ENCODE measurements at regions not wholly inside any gene's neighbourhood (a gene's known extent, or its start where the extent isn't known, plus 50 kb on each side); places are given as distances from the start of the nearest gene placed in this dataset.

- DNase-seq: peak; percentile 13
Observed at GRCh38 chr2:34012715-34013302, 413.7 kb upstream of the FAM98A start.

GRCh38 chr2:34011684-34012083 lies 412.6 kb upstream of the FAM98A start:
- no peak for DNase-seq

DNA sequence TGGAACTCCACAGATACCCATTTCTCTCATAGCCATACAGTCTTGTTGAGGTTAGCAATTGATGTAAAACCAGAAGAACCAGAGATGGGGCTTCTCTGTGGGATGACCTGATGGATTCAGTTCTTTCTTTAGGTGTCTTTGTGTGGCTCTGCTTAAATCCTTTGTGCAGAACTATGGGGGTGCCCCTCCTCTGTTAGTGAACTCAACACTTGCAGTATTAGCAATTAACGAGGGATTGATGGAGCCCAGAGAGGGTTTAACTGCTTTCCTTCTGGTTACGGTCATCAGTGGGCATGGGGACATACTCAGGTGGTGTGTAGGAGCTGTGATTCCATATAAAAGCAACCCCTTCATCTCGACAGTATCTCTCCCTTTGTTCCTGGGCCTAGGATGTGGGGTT lies 406.8 kb upstream of the FAM98A start:
- no peak for DNase-seq

- no peak for DNase-seq
Observed at GRCh38 chr2:34004936-34005335, 405.8 kb upstream of the FAM98A start.

- DNase-seq: no peak
Observed at GRCh38 chr2:34003795-34004194, 404.7 kb upstream of the FAM98A start.

GRCh38 chr2:34001557-34001956 lies 402.5 kb upstream of the FAM98A start:
- no peak for DNase-seq

DNA sequence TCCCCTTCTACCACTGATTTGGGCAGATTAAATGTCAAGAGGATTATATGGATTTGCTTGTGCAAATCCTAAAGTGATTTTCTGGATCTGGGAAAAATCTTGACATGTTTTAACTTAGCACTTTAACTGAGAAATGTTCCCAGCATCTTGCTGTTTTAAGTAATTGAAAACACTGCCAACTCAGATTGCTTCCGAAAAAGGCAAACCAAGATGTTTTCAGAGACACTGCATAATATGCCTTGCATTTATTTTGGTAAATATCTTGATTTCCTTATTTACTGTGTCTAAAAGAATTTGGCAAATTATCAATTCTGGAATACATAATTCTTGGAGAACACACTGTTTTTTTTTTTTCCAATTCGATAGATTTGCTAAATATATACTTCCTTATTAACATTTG lies 385.0 kb upstream of the FAM98A start:
- no peak for DNase-seq

- DNase-seq: no peak
Observed at GRCh38 chr2:33978471-33978870, 379.4 kb upstream of the FAM98A start.

DNA sequence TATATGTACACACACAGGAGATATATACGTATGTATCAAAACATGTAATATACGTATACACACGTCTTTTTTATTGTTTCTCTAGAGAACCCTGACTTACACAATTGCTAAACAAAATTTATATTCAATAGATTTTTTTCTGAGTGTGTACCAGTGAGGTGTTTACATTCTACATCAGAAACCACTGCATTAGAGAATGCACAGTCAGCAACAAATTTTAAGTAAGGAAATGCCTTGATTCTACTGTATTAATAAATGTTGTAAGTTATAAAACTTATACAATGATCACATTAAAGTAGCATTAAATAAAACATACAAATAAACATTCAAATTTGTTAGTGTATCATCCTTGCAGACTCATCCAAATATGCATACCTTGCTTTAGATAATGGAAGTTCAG lies 376.4 kb upstream of the FAM98A start:
- DNase-seq: no peak

DNA sequence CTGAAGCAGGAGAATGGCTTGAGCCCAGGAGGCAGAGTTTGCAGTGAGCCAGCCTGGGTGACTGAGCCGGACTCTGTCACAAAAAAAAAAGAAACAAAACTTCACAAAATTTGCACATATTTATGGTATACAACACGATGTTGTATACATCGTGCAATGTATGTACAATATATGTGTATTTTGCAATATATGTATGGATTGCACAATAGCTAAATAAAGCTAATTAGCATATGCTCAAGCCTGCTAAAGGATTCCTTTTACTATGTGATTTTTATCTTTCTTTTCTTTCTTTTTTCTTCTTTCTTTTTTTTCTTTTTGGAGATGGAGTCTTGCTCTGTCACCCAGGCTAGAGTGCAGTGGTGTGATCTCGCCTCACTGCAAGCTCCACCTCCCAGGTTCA lies 368.0 kb upstream of the FAM98A start:
- no peak for DNase-seq

- no peak for DNase-seq
Observed at GRCh38 chr2:33958591-33958990, 359.5 kb upstream of the FAM98A start.

- no peak for DNase-seq
Observed at GRCh38 chr2:33949371-33949770, 350.3 kb upstream of the FAM98A start.

DNA sequence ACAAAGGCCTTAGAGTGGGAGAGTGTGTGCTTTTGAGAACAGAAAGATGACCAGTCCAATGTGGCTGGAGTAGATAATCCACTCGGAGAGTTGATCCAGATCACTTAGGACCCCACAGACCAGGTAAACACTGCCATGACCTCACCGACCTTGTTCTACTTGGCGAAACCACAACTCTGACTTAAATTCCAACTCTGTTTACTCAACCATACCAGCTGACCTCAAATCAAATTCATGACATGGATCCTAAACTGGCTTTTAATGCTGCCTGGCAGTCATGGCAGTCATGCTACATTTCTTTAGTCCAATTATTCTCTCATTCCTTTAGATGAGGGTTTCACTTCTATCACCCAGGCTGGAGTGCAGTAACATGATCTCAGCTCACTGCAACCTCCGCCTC lies 347.1 kb upstream of the FAM98A start:
- DNase-seq: no peak

GRCh38 chr2:33933203-33933602 lies 334.1 kb upstream of the FAM98A start:
- DNase-seq: no peak

DNA sequence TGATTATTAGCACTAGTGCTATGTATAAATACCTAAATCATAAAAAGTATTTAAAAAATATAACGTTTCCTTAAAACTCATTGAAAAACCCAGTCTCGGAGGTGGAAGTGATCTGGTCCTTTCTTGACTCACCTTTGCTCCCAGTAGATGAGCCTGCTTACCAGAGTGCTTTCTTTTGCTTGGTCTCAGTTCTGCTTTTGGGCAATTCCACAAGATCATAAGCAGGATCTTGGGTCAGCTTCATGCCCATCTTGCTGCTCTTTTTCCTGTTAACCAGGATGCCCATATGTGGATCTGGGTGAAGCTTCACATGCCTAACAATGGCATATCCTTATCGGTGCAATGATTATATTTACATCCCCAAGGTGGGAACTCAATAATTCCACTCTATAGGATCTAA lies 332.1 kb upstream of the FAM98A start:
- no peak for DNase-seq

- no peak for DNase-seq
Observed at GRCh38 chr2:33929467-33929866, 330.4 kb upstream of the FAM98A start.

- no peak for DNase-seq
Observed at GRCh38 chr2:33927756-33928155, 328.7 kb upstream of the FAM98A start.

- DNase-seq: no peak
Observed at GRCh38 chr2:33925311-33925710, 326.2 kb upstream of the FAM98A start.

DNA sequence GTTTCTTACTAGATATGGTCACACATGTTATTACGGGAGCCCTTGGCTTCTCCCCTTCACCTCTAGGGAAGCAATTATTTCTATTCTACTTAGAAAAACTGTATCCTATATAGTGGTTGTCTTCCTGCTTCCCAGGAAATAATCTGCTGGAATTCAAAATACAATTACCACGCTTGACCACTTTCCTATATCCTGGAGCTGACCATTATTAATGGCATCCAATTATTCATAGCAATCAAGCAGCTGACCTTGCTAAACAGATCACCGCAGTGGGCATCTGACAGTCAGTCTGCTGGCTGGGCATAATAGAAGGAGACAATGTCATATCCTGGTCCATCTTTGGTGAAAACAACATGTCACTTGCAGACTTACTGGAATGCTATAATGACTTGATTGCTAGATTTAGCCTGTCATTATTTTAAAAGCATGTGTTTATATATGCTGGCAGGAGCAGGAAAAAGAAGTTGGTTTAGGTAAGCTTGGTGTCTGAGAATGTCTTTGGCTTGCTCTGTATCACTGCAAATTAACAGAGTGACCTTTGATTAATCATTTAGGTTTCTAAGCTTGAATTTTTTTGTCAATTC lies 325.6 kb upstream of the FAM98A start:
- no peak for DNase-seq

DNA sequence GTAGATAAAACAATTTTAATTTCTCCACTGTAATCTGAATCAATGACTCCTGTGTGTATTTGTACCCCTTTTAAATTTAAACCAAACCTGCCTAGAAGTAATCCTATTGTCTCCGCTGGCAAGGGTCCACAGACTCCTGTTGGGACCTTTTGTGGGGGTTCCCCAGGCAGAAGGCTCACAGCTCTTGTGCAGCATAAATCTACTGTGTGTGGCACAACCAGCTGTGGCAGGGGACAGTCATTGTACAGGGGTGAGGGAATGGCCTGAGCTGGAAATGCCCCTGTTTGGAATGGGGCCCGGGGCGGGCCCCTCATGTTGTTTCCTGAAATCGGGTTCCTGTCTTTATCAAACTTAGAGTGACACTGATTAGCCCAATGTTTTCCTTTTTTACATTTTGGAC lies 318.2 kb upstream of the FAM98A start:
- DNase-seq: no peak

DNA sequence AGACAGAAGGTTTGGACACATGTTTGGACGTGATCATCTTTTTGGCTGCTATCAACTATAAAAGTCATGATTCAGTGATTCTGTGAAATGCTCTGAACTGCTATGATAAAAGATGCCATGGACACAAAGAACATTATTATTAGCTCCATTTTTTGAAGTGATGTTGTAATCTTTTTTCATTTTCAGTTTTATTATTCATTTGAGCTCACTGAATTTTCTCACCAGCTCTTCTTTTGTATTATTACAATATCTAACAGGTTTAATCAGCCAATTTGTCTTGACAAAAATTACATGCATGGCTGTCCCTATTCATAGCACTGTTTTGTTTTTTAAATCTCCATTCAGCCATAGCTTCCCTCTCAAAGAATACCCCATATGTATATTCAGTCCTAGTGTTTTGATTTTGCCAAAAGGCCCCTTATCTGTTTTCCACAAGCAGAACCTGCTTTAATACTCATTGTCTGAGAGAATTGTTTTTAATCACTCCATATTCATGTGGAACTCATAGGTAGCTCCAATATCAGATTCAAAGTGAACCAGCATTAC lies 314.0 kb upstream of the FAM98A start:
- DNase-seq: no peak

DNA sequence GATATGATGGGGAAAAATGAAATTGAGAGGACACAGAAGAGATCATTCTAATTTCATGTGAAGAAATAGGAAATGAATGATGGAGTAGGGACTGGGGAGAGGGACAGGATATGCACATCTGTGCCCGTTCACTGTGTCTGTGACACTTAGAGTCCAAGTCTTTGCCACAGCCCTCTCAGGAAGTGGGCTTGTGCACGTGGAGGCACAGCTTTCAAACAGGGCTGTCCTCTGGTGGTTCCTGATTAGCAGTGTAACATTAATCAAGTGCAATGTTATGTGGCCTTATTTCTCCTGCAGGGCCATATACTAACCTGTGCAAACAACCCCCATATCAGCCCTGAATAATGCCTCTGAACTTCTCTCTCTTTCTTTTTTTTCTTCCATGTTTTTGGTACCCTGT lies 312.2 kb upstream of the FAM98A start:
- no peak for DNase-seq

- no peak for DNase-seq
Observed at GRCh38 chr2:33909945-33910695, 311.0 kb upstream of the FAM98A start.

DNA sequence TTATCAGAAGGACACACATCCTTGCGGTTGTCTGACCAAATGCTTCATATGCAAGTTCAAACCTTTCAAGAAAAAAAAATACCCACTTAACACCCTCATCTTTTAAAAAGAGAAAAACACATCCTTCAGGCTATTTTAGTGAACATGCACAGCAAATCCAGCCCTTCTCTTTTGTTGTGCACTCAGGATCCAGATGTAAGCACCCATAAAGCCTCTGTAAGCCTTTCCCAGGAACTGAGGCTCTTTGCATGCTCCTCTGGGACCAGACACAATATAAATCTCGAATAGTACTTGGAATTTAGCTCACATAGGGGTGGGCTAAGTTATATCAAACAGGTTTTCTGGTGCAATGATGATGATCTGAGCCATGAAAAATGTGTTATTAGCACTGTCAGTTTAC lies 308.8 kb upstream of the FAM98A start:
- DNase-seq: no peak

Measured in 8988T (cell line).